Head of caudate nucleus (tissue), 42 donors: ENCODE measurements at regions not wholly inside any gene's neighbourhood (a gene's known extent, or its start where the extent isn't known, plus 50 kb on each side); places are given as distances from the start of the nearest gene placed in this dataset.

Source experiments
- DNase-seq, 42 donors: peaks; one replicate each; pipeline versions ENCODE4 v3.0.0 to v3.0.0-alpha.2; 2020 to 2021; ENCODE audit warnings: mixed read lengths in 7 of 42
- intact Hi-C: fragments of 100-400 bp; cut with DNase I; formaldehyde crosslinking; loops from one replicate; pipeline ENCODE4 v1.15.0; 2022

GRCh38 chr9:25613709-25614108 is 64.5 kb downstream of the TUSC1 start:
- DNase-seq = no peak
- intact Hi-C loops = no loop called here

GRCh38 chr9:25603106-25603505 is 75.1 kb downstream of the TUSC1 start:
- no peak for DNase-seq
- intact Hi-C loops = no loop called here

GRCh38 chr9:25602400-25603044 is 75.7 kb downstream of the TUSC1 start:
- DNase-seq = no peak
- intact Hi-C loops = no loop called here

- no peak for DNase-seq
- intact Hi-C loops = no loop called here
These were observed 77.7 kb downstream of the TUSC1 start for GRCh38 chr9:25600501-25600900.

GRCh38 chr9:25584611-25585010 is 93.6 kb downstream of the TUSC1 start:
- intact Hi-C loops = no loop called here
- no peak for DNase-seq

GRCh38 chr9:25573281-25573680 is 105.0 kb downstream of the TUSC1 start:
- intact Hi-C loops = no loop called here

GRCh38 chr9:25571491-25571890 is 106.8 kb downstream of the TUSC1 start:
- intact Hi-C loops = no loop called here
- DNase-seq = no peak

More at GRCh38 chr9:25573281-25573680, 105.0 kb downstream of the TUSC1 start:
- DNase-seq = no peak

GRCh38 chr9:25570802-25571201 is 107.4 kb downstream of the TUSC1 start:
- intact Hi-C loops = no loop called here
- no peak for DNase-seq

GRCh38 chr9:25562101-25562500 is 116.1 kb downstream of the TUSC1 start:
- intact Hi-C loops = no loop called here
- DNase-seq = no peak

- no peak for DNase-seq
- intact Hi-C loops = no loop called here
These were observed 120.5 kb downstream of the TUSC1 start for GRCh38 chr9:25557645-25558300.

GRCh38 chr9:25556540-25556939 is 121.7 kb downstream of the TUSC1 start:
- intact Hi-C loops = no loop called here
- no peak for DNase-seq

- no peak for DNase-seq
- intact Hi-C loops = no loop called here
These were observed 129.4 kb downstream of the TUSC1 start for GRCh38 chr9:25548847-25549246.

GRCh38 chr9:25543806-25544205 is 134.4 kb downstream of the TUSC1 start:
- intact Hi-C loops = no loop called here
- no peak for DNase-seq

- DNase-seq = no peak
- intact Hi-C loops = no loop called here
These were observed 135.9 kb downstream of the TUSC1 start for GRCh38 chr9:25542319-25542718.

- intact Hi-C loops = no loop called here
- no peak for DNase-seq
These were observed 140.4 kb downstream of the TUSC1 start for GRCh38 chr9:25537808-25538207.

GRCh38 chr9:25519286-25519685 is 159.0 kb downstream of the TUSC1 start:
- intact Hi-C loops = no loop called here
- no peak for DNase-seq

- DNase-seq = no peak
- intact Hi-C loops = no loop called here
These were observed 160.5 kb downstream of the TUSC1 start for GRCh38 chr9:25517701-25518100.

GRCh38 chr9:25513509-25514033 is 164.7 kb downstream of the TUSC1 start:
- DNase-seq = no peak
- intact Hi-C loops = no loop called here

GRCh38 chr9:25505644-25506043 is 172.6 kb downstream of the TUSC1 start:
- intact Hi-C loops = no loop called here
- DNase-seq = no peak

GRCh38 chr9:25481372-25481771 is 196.9 kb downstream of the TUSC1 start:
- no peak for DNase-seq
- intact Hi-C loops = no loop called here

GRCh38 chr9:25480696-25481095 is 197.5 kb downstream of the TUSC1 start:
- DNase-seq = no peak
- intact Hi-C loops = no loop called here
